HG02588 (cell line): ENCODE measurements at regions not wholly inside any gene's neighbourhood (a gene's known extent, or its start where the extent isn't known, plus 50 kb on each side); places are given as distances from the start of the nearest gene placed in this dataset.
"Not testable (repeated sequence)": the region's sequence is repeated elsewhere in the genome, so short reads cannot be mapped to it uniquely, and the experiment has no call there.

Experiments used
- ATAC-seq: cut with Tn5 transposase; IDR thresholded peaks from one replicate; pipeline ENCODE4 v1.9.1; 2021; ENCODE audit warnings: mild to moderate bottlenecking, moderate library complexity; ENCODE audit not compliant: unreplicated experiment

- ATAC-seq, result not testable (repeated sequence)
These were observed 51.2 kb upstream of the MB21D2 start for GRCh38 chr3:192968901-192969300.

- ATAC-seq, result no peak
These were observed 63.0 kb upstream of the MB21D2 start for GRCh38 chr3:192980632-192981031.

GRCh38 chr3:192986379-192986778 lies 68.7 kb upstream of the MB21D2 start:
- ATAC-seq, result no peak

- no peak for ATAC-seq
These were observed 73.7 kb upstream of the MB21D2 start for GRCh38 chr3:192991356-192991755.

- ATAC-seq, result no peak
These were observed 74.7 kb upstream of the MB21D2 start for GRCh38 chr3:192992361-192992760.

GRCh38 chr3:192993411-192993810 lies 75.8 kb upstream of the MB21D2 start:
- no peak for ATAC-seq

- ATAC-seq, result not testable (repeated sequence)
These were observed 83.5 kb upstream of the MB21D2 start for GRCh38 chr3:193001113-193001512.

GRCh38 chr3:193003624-193004023 lies 86.0 kb upstream of the MB21D2 start:
- not testable (repeated sequence) for ATAC-seq

GRCh38 chr3:193008654-193009053 lies 91.0 kb upstream of the MB21D2 start:
- no peak for ATAC-seq

GRCh38 chr3:193010191-193010590 lies 92.5 kb upstream of the MB21D2 start:
- ATAC-seq, result no peak

- ATAC-seq, result no peak
These were observed 94.3 kb upstream of the MB21D2 start for GRCh38 chr3:193011958-193012357.

GRCh38 chr3:193014902-193015301 lies 97.2 kb upstream of the MB21D2 start:
- no peak for ATAC-seq

- no peak for ATAC-seq
These were observed 98.8 kb upstream of the MB21D2 start for GRCh38 chr3:193016437-193016901.

- no peak for ATAC-seq
These were observed 103.9 kb upstream of the MB21D2 start for GRCh38 chr3:193021506-193022010.

- no peak for ATAC-seq
These were observed 105.6 kb upstream of the MB21D2 start for GRCh38 chr3:193023218-193023617.

GRCh38 chr3:193028258-193028657 lies 110.6 kb upstream of the MB21D2 start:
- no peak for ATAC-seq

- no peak for ATAC-seq
These were observed 112.1 kb upstream of the MB21D2 start for GRCh38 chr3:193029800-193030199.

GRCh38 chr3:193030276-193030675 lies 112.6 kb upstream of the MB21D2 start:
- no peak for ATAC-seq

- ATAC-seq, result no peak
These were observed 114.3 kb upstream of the MB21D2 start for GRCh38 chr3:193031911-193032310.

- no peak for ATAC-seq
These were observed 115.6 kb upstream of the MB21D2 start for GRCh38 chr3:193033226-193033780.

- not testable (repeated sequence) for ATAC-seq
These were observed 120.2 kb upstream of the MB21D2 start for GRCh38 chr3:193037828-193038227.

- no peak for ATAC-seq
These were observed 121.4 kb upstream of the MB21D2 start for GRCh38 chr3:193039058-193039457.
